ENCODE measurements at regions not wholly inside any gene's neighbourhood (a gene's known extent, or its start where the extent isn't known, plus 50 kb on each side); places are given as distances from the start of the nearest gene placed in this dataset.
"Not testable (repeated sequence)": the region's sequence is repeated elsewhere in the genome, so short reads cannot be mapped to it uniquely, and the experiment has no call there.

DNA sequence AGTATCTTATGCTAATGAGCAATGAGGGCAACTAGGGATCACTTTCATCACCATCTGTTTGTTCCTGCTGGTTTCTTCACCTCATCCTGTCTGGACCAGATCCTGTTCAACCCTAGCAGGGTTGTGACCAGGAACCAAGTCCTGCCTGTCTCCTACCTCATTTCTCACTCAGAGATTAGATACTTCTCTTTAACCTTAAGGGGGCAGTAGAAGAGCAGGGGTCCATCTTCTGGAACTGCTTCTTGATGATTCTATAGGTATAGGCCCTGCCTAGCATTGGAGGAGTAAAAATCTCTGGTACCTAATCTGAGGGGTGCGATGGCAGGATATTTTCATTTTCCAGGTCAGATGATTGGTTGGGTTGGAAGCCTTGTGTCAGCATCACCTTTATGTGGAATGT lies 335.1 kb downstream of the TGIF2LY start:
- TF ChIP-seq, protein P1, sequence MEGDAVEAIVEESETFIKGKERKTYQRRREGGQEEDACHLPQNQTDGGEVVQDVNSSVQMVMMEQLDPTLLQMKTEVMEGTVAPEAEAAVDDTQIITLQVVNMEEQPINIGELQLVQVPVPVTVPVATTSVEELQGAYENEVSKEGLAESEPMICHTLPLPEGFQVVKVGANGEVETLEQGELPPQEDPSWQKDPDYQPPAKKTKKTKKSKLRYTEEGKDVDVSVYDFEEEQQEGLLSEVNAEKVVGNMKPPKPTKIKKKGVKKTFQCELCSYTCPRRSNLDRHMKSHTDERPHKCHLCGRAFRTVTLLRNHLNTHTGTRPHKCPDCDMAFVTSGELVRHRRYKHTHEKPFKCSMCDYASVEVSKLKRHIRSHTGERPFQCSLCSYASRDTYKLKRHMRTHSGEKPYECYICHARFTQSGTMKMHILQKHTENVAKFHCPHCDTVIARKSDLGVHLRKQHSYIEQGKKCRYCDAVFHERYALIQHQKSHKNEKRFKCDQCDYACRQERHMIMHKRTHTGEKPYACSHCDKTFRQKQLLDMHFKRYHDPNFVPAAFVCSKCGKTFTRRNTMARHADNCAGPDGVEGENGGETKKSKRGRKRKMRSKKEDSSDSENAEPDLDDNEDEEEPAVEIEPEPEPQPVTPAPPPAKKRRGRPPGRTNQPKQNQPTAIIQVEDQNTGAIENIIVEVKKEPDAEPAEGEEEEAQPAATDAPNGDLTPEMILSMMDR (IDR thresholded peaks at IDR 0.05) = peak; percentile 14; the same call in 1 of the 2 replicates
- H3K27ac ChIP-seq = not testable (repeated sequence)
